ENCODE measurements at regions not wholly inside any gene's neighbourhood (a gene's known extent, or its start where the extent isn't known, plus 50 kb on each side); places are given as distances from the start of the nearest gene placed in this dataset.

DNA sequence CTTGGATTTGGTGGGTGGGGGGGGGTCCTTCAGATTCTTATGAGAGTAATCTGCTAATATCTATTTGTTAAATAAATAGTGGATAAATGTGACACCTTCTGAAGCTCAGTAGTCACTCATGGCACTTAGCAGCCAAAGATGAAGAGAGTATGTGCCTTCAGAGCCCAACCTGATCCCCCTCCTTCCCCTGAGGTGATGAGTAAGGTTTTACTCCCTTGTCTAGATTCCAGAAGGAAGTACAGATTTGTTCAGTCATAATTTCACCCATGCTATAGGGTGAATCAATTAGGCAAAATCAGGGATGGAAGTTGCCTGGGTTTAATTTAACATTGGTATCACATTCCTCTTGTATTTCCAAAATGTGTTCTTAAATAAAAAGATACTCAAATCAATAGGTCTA, 340.3 kb upstream of the ATP2B1 start:
- no peak for TF ChIP-seq CTCF (IDR thresholded peaks at IDR 0.05; ENCODE audit: insufficient read depth, low read depth, low read length)
- H3K4me3 ChIP-seq (ENCODE audit: low read depth, low read length) = no peak overlapping the region
- no peak for DNase-seq (ENCODE audit: low read depth)

GRCh38 chr12:90045559-90045958, 336.9 kb upstream of the ATP2B1 start:
- no peak overlapping the region for H3K4me3 ChIP-seq (ENCODE audit: low read depth, low read length)
- DNase-seq (ENCODE audit: low read depth) = no peak
- no peak for TF ChIP-seq CTCF (IDR thresholded peaks at IDR 0.05; ENCODE audit: insufficient read depth, low read depth, low read length)

DNA sequence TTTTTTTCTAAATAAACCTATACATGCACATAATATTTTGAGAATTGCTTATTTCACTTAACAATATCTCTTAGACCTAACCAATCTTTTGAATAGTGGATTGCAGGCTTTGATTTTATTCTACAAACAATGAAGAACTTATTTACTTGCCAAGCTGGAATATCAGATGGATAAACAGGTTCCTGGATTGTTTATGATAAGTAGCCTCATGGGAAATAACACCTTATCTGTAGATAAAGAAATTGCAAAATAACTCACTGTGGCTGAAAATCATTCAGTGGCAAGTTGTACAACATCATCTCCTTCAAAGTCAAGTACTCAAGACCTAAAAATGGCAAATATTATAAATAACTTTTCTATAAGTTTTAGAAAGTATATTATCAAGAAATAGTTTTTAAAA, 335.4 kb upstream of the ATP2B1 start:
- TF ChIP-seq CTCF (IDR thresholded peaks at IDR 0.05; ENCODE audit: insufficient read depth, low read depth, low read length) = no peak
- no peak overlapping the region for H3K4me3 ChIP-seq (ENCODE audit: low read depth, low read length)
- no peak for DNase-seq (ENCODE audit: low read depth)

DNA sequence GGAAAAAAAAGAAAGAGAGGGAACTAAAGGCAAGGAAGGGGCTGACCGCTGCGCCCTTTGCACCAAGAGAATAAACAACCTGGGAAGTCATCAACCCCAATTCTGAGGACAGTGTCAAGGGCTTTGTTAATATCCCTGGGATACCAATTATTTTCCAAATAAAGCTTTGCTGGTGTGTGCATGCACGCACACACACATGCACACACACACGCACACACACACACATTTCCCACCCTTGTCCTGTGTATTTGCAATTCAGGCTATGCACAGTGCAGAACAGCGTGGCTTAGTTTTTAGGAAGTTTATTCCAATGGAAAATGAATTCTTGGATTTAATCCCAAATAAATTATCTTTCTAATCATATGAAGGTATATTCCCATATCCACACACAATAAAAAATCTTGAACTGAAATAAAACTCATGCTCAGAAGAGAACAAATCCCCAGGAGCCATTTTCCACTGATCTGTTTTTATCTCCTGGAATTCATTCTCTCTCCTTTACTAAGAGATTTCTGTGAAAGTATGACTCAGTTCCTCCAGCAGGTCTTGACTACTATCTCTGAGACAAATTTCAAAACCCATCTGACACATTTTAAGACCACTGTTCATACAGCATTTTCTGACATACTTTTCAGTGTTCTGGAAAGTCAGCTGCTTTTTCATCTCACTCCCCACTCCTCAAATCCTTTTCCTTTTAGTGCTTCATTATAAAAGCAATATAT, 334.4 kb upstream of the ATP2B1 start:
- no peak overlapping the region for H3K4me3 ChIP-seq (ENCODE audit: low read depth, low read length)
- TF ChIP-seq CTCF (IDR thresholded peaks at IDR 0.05; ENCODE audit: insufficient read depth, low read depth, low read length) = no peak
- peak; percentile 64 for DNase-seq (ENCODE audit: low read depth)

DNA sequence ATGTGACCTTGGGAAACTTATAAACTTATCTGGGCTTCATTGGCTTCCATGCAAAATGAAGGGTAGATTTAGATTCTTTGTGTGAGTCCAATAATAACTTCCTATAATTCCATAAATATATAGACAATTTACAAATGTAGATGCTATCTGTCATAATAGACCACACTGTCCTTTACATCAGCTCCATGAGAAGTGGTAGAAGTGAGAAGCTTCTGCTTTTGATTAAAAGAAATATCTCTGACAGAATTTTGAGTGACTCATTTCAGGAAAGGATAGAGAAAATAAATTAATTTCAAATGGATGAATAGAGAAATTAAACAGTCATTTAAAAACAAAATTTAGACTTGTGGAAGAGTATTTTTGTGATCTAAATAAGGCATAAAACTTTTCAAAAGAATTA, 329.7 kb upstream of the ATP2B1 start:
- no peak for DNase-seq (ENCODE audit: low read depth)
- H3K4me3 ChIP-seq (ENCODE audit: low read depth, low read length) = no peak overlapping the region
- no peak for TF ChIP-seq CTCF (IDR thresholded peaks at IDR 0.05; ENCODE audit: insufficient read depth, low read depth, low read length)

GRCh38 chr12:90037740-90038139, 329.1 kb upstream of the ATP2B1 start:
- no peak for TF ChIP-seq CTCF (IDR thresholded peaks at IDR 0.05; ENCODE audit: insufficient read depth, low read depth, low read length)
- DNase-seq (ENCODE audit: low read depth) = no peak
- H3K4me3 ChIP-seq (ENCODE audit: low read depth, low read length) = no peak overlapping the region

- no peak for TF ChIP-seq CTCF (IDR thresholded peaks at IDR 0.05; ENCODE audit: insufficient read depth, low read depth, low read length)
- H3K4me3 ChIP-seq (ENCODE audit: low read depth, low read length) = no peak overlapping the region
- DNase-seq (ENCODE audit: low read depth) = peak; percentile 28
Observed at GRCh38 chr12:90036637-90037036, 328.0 kb upstream of the ATP2B1 start.
